Endothelial cell (in vitro differentiated cells): ENCODE measurements at regions not wholly inside any gene's neighbourhood (a gene's known extent, or its start where the extent isn't known, plus 50 kb on each side); places are given as distances from the start of the nearest gene placed in this dataset.

Source experiments
- DNase-seq: peaks from one replicate; pipeline ENCODE4 v3.0.0; 2021; ENCODE audit warnings: low spot score
- H3K27ac Mint-ChIP-seq: one replicate; pipeline ENCODE4 v1.8.0; 2021; ENCODE audit warnings: mixed read lengths, inconsistent platforms; ENCODE audit not compliant: unreplicated experiment
- H3K27me3 Mint-ChIP-seq: one replicate; pipeline ENCODE4 v1.8.0; 2021; ENCODE audit warnings: mild to moderate bottlenecking, moderate library complexity, mixed read lengths, inconsistent platforms; ENCODE audit not compliant: unreplicated experiment
- H3K36me3 Mint-ChIP-seq: one replicate; pipeline ENCODE4 v1.8.0; 2021; ENCODE audit warnings: mild to moderate bottlenecking, low read depth, mixed read lengths, inconsistent platforms; ENCODE audit not compliant: unreplicated experiment
- H3K4me1 Mint-ChIP-seq: one replicate; pipeline ENCODE4 v1.8.0; 2021; ENCODE audit warnings: mild to moderate bottlenecking, mixed read lengths, inconsistent platforms; ENCODE audit not compliant: unreplicated experiment
- H3K4me3 Mint-ChIP-seq: one replicate; pipeline ENCODE4 v1.8.0; 2021; ENCODE audit warnings: mild to moderate bottlenecking, mixed read lengths, inconsistent platforms; ENCODE audit not compliant: unreplicated experiment
- H3K9me3 Mint-ChIP-seq: one replicate; pipeline ENCODE4 v1.8.0; 2021; ENCODE audit warnings: mixed read lengths, inconsistent platforms; ENCODE audit not compliant: unreplicated experiment
- TF ChIP-seq, protein P1 (sequence below): fragments of 200-600 bp; sonication (generic); IDR thresholded peaks from one replicate; pipeline ENCODE4 v1.5.0; 2021; ENCODE audit warnings: antibody characterized with exemption; ENCODE audit not compliant: unreplicated experiment

DNA sequence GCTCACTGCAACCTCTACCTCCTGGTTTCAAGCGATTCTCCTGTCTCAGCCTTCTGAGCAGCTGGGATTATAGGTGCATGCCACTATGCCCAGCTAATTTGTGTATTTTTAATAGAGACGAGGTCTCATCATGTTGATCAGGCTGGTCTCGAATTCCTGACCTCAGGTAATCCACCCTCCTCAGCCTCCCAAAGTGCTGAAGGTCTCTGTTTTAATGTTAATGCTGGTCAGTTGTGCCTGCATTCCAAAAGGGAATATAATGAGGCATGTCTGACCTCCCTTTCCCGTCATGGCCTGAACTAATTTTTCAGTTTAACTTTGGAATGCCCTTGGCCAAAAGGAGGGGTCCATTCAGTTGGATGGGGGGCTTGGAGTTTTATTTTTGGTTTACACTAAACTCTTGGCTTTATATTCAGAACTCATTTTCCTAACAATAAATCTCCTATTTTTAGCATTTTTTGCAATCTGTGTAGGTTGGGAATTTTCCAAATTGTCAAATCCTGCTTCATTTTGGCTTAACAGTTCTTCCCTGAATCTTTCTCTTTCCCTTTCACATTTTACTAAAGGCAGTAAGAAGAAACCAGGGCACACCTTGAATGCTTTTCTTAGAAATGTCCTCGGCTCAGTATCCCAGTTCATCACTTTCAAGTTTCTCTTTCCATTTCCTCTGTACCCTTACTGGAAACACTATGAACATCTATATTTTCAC is 1175.5 kb downstream of the MAT2B start:
- no peak for DNase-seq
- H3K4me3 Mint-ChIP-seq = no peak overlapping the region
- H3K9me3 Mint-ChIP-seq = no peaks in the 10 kb centered on the region
- H3K36me3 Mint-ChIP-seq = no peaks in the 10 kb centered on the region
- TF ChIP-seq, protein P1, sequence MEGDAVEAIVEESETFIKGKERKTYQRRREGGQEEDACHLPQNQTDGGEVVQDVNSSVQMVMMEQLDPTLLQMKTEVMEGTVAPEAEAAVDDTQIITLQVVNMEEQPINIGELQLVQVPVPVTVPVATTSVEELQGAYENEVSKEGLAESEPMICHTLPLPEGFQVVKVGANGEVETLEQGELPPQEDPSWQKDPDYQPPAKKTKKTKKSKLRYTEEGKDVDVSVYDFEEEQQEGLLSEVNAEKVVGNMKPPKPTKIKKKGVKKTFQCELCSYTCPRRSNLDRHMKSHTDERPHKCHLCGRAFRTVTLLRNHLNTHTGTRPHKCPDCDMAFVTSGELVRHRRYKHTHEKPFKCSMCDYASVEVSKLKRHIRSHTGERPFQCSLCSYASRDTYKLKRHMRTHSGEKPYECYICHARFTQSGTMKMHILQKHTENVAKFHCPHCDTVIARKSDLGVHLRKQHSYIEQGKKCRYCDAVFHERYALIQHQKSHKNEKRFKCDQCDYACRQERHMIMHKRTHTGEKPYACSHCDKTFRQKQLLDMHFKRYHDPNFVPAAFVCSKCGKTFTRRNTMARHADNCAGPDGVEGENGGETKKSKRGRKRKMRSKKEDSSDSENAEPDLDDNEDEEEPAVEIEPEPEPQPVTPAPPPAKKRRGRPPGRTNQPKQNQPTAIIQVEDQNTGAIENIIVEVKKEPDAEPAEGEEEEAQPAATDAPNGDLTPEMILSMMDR = no peak
- no peak overlapping the region for H3K27ac Mint-ChIP-seq
- no peaks in the 10 kb centered on the region for H3K4me1 Mint-ChIP-seq
- H3K27me3 Mint-ChIP-seq = no peaks in the 10 kb centered on the region

DNA sequence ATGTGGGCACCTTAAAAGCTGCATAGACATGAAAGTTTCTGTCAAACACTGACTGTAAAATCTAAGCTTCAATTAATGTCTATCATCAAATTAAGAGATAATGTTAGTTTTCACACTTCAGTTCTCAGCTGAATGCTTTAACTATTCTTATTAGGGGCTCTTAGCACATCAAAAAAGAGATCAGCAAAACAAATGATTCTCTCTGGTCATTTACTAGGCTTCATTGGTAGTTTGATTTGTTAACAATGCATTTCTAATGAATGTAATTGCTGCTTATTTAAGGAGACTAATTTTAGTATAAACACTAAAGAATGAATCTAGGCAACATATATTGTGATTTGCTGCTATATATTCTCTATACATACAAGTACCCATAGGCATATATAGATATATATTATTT is 1182.0 kb downstream of the MAT2B start:
- H3K9me3 Mint-ChIP-seq = no peaks in the 10 kb centered on the region
- no peak overlapping the region for H3K27ac Mint-ChIP-seq

DNA sequence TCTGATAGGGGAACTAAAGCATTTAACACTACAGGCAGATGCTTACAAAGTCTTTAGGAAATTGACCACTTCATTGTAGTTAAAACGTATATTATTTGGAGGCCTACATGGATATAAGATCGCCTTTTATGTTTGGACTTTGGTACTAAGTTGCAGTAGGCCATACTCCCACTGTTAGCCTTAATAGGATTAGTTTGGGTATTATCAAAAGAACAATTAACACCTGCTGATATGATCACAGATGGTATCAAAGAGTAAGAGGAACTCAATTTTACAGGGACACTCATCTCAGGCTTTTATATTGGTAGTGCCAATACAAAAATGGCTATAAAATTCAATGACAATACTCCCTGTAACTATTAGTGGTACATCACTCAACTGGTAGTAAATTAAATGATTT is 1183.0 kb downstream of the MAT2B start:
- Mint-ChIP-seq H3K9me3 (no peaks in the 10 kb centered on the region), H3K4me1 (no peaks in the 10 kb centered on the region), H3K4me3 (no peak overlapping the region), H3K36me3 (no peaks in the 10 kb centered on the region), H3K27ac (no peak overlapping the region), H3K27me3 (no peaks in the 10 kb centered on the region)
- TF ChIP-seq, protein P1 = no peak
- DNase-seq = no peak

More for the DNA sequence above, 1182.0 kb downstream of the MAT2B start:
- TF ChIP-seq, protein P1 = no peak
- Mint-ChIP-seq H3K27me3 (no peaks in the 10 kb centered on the region), H3K4me3 (no peak overlapping the region), H3K4me1 (no peaks in the 10 kb centered on the region), H3K36me3 (no peaks in the 10 kb centered on the region)
- DNase-seq = no peak

DNA sequence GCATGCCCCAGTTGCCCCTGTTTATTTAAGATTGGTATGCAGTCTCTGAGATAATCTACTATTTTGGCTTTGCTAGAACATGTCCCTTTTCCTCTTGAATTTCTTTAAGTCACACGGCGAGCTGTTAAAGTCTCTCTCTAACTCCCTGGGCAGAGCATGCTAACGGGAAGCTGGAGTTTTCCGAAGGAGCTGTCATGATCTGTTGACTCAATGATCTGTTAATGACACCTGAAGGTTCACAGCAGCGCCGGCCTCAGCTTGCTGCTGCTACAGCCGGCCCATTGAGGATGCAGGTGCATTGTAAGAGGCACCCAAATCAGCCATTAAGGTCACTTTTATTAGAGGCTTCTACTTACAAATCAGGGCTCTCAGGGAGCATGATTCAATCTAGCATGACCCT is 1203.4 kb downstream of the MAT2B start:
- DNase-seq = no peak
- H3K27me3 Mint-ChIP-seq = no peaks in the 10 kb centered on the region

DNA sequence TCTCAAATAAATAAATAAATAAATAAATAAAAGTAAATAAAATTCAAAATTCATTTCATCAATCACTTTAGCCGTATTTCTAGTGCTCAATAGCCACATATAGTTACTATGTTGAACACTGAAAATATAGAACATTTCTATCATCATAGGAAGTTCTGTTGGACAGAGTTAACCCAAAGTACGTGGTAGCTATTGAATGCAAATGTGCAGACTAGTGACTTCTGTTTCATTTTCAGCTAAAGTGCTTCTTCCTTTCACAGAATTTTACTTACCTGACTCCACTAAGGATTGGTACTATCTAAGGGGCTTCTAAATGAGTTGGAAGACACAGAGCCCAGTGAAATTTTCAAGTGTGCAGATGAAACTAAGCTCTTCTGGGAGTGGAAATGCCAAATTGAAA is 1208.3 kb downstream of the MAT2B start:
- H3K27ac Mint-ChIP-seq = no peak overlapping the region
- no peaks in the 10 kb centered on the region for H3K4me1 Mint-ChIP-seq
- no peaks in the 10 kb centered on the region for H3K27me3 Mint-ChIP-seq
- H3K4me3 Mint-ChIP-seq = no peak overlapping the region
- H3K9me3 Mint-ChIP-seq = no peaks in the 10 kb centered on the region
- no peaks in the 10 kb centered on the region for H3K36me3 Mint-ChIP-seq
- TF ChIP-seq, protein P1 = no peak
- no peak for DNase-seq

More for the DNA sequence above, 1203.4 kb downstream of the MAT2B start:
- Mint-ChIP-seq H3K4me1 (no peaks in the 10 kb centered on the region), H3K36me3 (no peaks in the 10 kb centered on the region), H3K27ac (no peak overlapping the region), H3K4me3 (no peak overlapping the region), H3K9me3 (no peaks in the 10 kb centered on the region)
- TF ChIP-seq, protein P1 = no peak
